Caco-2 (cell line): ENCODE measurements at regions not wholly inside any gene's neighbourhood (a gene's known extent, or its start where the extent isn't known, plus 50 kb on each side); places are given as distances from the start of the nearest gene placed in this dataset.

Experiments used
- BruUV-seq: library from RNA; stranded (reverse); fragments of 400-500 nt; replicated peaks from 2 replicates; lab custom pipeline; 2021; lab: Mats Ljungman, UMichigan
- CTCF ChIA-PET: fragments of 300-600 bp; sonication (Branson Sonifier 250); formaldehyde crosslinking; loops from one replicate; lab custom pipeline; 2022; ENCODE audit warnings: antibody characterized with exemption; lab: Charles Lee
- POLR2A ChIA-PET: fragments of 300-600 bp; sonication (Branson Sonifier 250); formaldehyde crosslinking; loops from one replicate; lab custom pipeline; 2022; ENCODE audit warnings: antibody characterized with exemption; lab: Charles Lee
- DNase-seq, 2 experiments: peaks; one replicate each; pipeline versions ENCODE4 v3.0.0 to v3.0.0-alpha.2; 2020 to 2022
- H3K27me3 ChIP-seq: replicated peaks from 2 replicates; pipeline ENCODE4 v1.6.0; 2011; ENCODE audit warnings: low read length; ENCODE audit not compliant: control insufficient read depth, insufficient read depth
- H3K36me3 ChIP-seq: 2 replicates; pipeline ENCODE4 v1.5.1; 2011; ENCODE audit warnings: low read length; ENCODE audit not compliant: control insufficient read depth, insufficient read depth
- H3K4me1 ChIP-seq: fragments of 250-450 bp; sonication (Bioruptor Pico); 2 replicates; pipeline ENCODE4 v1.5.1; 2020; ENCODE audit warnings: mild to moderate bottlenecking
- H3K4me3 ChIP-seq: 2 replicates; pipeline ENCODE4 v1.5.1; 2011; ENCODE audit warnings: low read depth, mild to moderate bottlenecking, control low read depth, low read length
- H3K9me3 ChIP-seq: fragments of 250-450 bp; sonication (Bioruptor Pico); 2 replicates; pipeline ENCODE4 v1.5.1; 2020; ENCODE audit warnings: mild to moderate bottlenecking, moderate library complexity
- H3K27ac Mint-ChIP-seq: one replicate; pipeline ENCODE4 v1.8.0; 2022; ENCODE audit warnings: mixed read lengths; ENCODE audit not compliant: unreplicated experiment
- H3K27me3 Mint-ChIP-seq: one replicate; pipeline ENCODE4 v1.8.0; 2022; ENCODE audit warnings: mixed read lengths; ENCODE audit not compliant: insufficient read depth, unreplicated experiment
- H3K36me3 Mint-ChIP-seq: one replicate; pipeline ENCODE4 v1.8.0; 2022; ENCODE audit warnings: mild to moderate bottlenecking, mixed read lengths; ENCODE audit not compliant: insufficient read depth, unreplicated experiment
- H3K4me1 Mint-ChIP-seq: one replicate; pipeline ENCODE4 v1.8.0; 2022; ENCODE audit warnings: low read depth, mixed read lengths; ENCODE audit not compliant: unreplicated experiment
- H3K4me3 Mint-ChIP-seq: one replicate; pipeline ENCODE4 v1.8.0; 2022; ENCODE audit warnings: mild to moderate bottlenecking, moderate library complexity, mixed read lengths; ENCODE audit not compliant: unreplicated experiment
- H3K9me3 Mint-ChIP-seq: one replicate; pipeline ENCODE4 v1.8.0; 2022; ENCODE audit warnings: mixed read lengths; ENCODE audit not compliant: unreplicated experiment
- CTCF ChIP-seq, 2 experiments: fragments of 200-600 bp in 1 of 2; IDR thresholded peaks; 1 replicate in 1 of 2; 2 replicates in 1 of 2; pipeline versions ENCODE4 v1.5.1 to v1.8.0; 2011 to 2022; ENCODE audit warnings: antibody characterized with exemption in 1 of 2, control low read depth in 1 of 2, inconsistent platforms in 1 of 2, low read depth in 1 of 2, low read length in 1 of 2, mild to moderate bottlenecking in 1 of 2, moderate library complexity in 1 of 2; ENCODE audit not compliant: insufficient read depth in 1 of 2, severe bottlenecking in 1 of 2, unreplicated experiment in 1 of 2
- intact Hi-C: fragments of 100-400 bp; cut with micrococcal nuclease; formaldehyde crosslinking; loops from one replicate; pipeline ENCODE4 v1.10.0; 2022; ENCODE audit not compliant: unreplicated experiment

GRCh38 chr6:147808640-147809039 lies 300.1 kb downstream of the SAMD5 start:
- Mint-ChIP-seq H3K27ac (no peak overlapping the region), H3K36me3 (no peaks in the 10 kb centered on the region)
- CTCF ChIA-PET: interaction anchor here (0.7 kb wide), 1 partner anchor 27 kb away, joined by 3 read pairs; no protein-coding TSS in a partner anchor

GRCh38 chr6:147811913-147812629 lies 303.6 kb downstream of the SAMD5 start:
- Histone ChIP-seq H3K4me3 (no peak overlapping the region), H3K36me3 (no peaks in the 10 kb centered on the region), H3K9me3 (no peaks in the 10 kb centered on the region), H3K27me3 (no peaks in the 10 kb centered on the region), H3K4me1 (no peaks in the 10 kb centered on the region)
- no peak overlapping the region for H3K4me3 Mint-ChIP-seq
- intact Hi-C loops: no loop called here
- no peak for TF ChIP-seq CTCF (IDR thresholded peaks at IDR 0.05; ENCODE audit: insufficient read depth in 1 of 2, low read depth in 1 of 2, low read length in 1 of 2, severe bottlenecking in 1 of 2, unreplicated experiment in 1 of 2)
- H3K27ac Mint-ChIP-seq: no peak overlapping the region
- ChIA-PET CTCF (no interaction called here), POLR2A (no interaction called here)
- H3K9me3 Mint-ChIP-seq: no peaks in the 10 kb centered on the region
- H3K36me3 Mint-ChIP-seq: no peaks in the 10 kb centered on the region
- DNase-seq: no peak
- no peaks in the 10 kb centered on the region for H3K27me3 Mint-ChIP-seq
- no peaks in the 10 kb centered on the region for H3K4me1 Mint-ChIP-seq
- BruUV-seq: no TSS peak

More at GRCh38 chr6:147808640-147809039, 300.1 kb downstream of the SAMD5 start:
- Mint-ChIP-seq H3K9me3 (peaks cover 10% of the 10 kb centered on the region), H3K4me3 (no peak overlapping the region), H3K27me3 (no peaks in the 10 kb centered on the region), H3K4me1 (peaks cover 7% of the 10 kb centered on the region)
- Histone ChIP-seq H3K9me3 (no peaks in the 10 kb centered on the region), H3K27me3 (no peaks in the 10 kb centered on the region), H3K4me3 (no peak overlapping the region), H3K36me3 (no peaks in the 10 kb centered on the region), H3K4me1 (0 out of 2 replicates have a peak, but pooled peaks cover 7% of the 10 kb centered on the region)
- no peak for TF ChIP-seq CTCF (IDR thresholded peaks at IDR 0.05; ENCODE audit: insufficient read depth in 1 of 2, low read depth in 1 of 2, low read length in 1 of 2, severe bottlenecking in 1 of 2, unreplicated experiment in 1 of 2)
- BruUV-seq: no TSS peak
- intact Hi-C loops: loop anchor here (10.0 kb wide), 1 partner anchor 304 kb away; the partner anchor contains the start of gene SAMD5
- no peak for DNase-seq
- POLR2A ChIA-PET: no interaction called here

- H3K4me3 ChIP-seq: no peak overlapping the region
- DNase-seq: no peak
- Mint-ChIP-seq H3K36me3 (no peaks in the 10 kb centered on the region), H3K9me3 (no peaks in the 10 kb centered on the region), H3K4me1 (no peaks in the 10 kb centered on the region), H3K4me3 (no peak overlapping the region), H3K27ac (no peak overlapping the region), H3K27me3 (no peaks in the 10 kb centered on the region)
- H3K4me1 ChIP-seq: no peaks in the 10 kb centered on the region
- H3K27me3 ChIP-seq: no peaks in the 10 kb centered on the region
- no peaks in the 10 kb centered on the region for H3K36me3 ChIP-seq
- ChIA-PET CTCF (no interaction called here), POLR2A (no interaction called here)
- intact Hi-C loops: no loop called here
- no TSS peak for BruUV-seq
- no peaks in the 10 kb centered on the region for H3K9me3 ChIP-seq
- TF ChIP-seq CTCF (IDR thresholded peaks at IDR 0.05; ENCODE audit: insufficient read depth in 1 of 2, low read depth in 1 of 2, low read length in 1 of 2, severe bottlenecking in 1 of 2, unreplicated experiment in 1 of 2): no peak
These were observed 308.7 kb downstream of the SAMD5 start for GRCh38 chr6:147817042-147817689.
